A172 (cell line): ENCODE measurements at regions not wholly inside any gene's neighbourhood (a gene's known extent, or its start where the extent isn't known, plus 50 kb on each side); places are given as distances from the start of the nearest gene placed in this dataset.
"Not testable (repeated sequence)": the region's sequence is repeated elsewhere in the genome, so short reads cannot be mapped to it uniquely, and the experiment has no call there.

ENCODE experiments used
- DNase-seq: peaks from one replicate; pipeline ENCODE4 v3.0.0-alpha.2; 2015; ENCODE audit warnings: low spot score

GRCh38 chr11:29056487-29056886 is 948.3 kb downstream of the METTL15 start:
- DNase-seq: not testable (repeated sequence)

- no peak for DNase-seq
These were observed 943.7 kb downstream of the METTL15 start for GRCh38 chr11:29051935-29052334.

- not testable (repeated sequence) for DNase-seq
These were observed 942.8 kb downstream of the METTL15 start for GRCh38 chr11:29050962-29051361.

DNA sequence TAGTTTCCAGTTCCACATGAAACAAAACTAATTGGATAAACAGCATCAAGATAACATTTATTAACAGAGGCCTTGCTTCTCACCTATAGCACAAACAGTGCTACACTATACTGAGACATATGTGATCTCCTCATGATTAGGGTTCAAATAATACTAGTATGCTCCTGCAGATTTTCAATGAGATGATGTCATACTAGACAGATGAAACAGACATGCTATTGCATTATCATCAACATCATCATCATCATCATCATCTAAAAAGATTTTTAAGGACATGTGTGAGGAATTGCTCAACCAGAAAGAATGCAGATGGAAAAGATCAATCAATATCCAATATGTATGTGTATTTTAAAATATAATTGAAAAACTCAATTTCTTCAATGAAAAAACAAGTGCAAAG is 932.3 kb downstream of the METTL15 start:
- DNase-seq: no peak

DNA sequence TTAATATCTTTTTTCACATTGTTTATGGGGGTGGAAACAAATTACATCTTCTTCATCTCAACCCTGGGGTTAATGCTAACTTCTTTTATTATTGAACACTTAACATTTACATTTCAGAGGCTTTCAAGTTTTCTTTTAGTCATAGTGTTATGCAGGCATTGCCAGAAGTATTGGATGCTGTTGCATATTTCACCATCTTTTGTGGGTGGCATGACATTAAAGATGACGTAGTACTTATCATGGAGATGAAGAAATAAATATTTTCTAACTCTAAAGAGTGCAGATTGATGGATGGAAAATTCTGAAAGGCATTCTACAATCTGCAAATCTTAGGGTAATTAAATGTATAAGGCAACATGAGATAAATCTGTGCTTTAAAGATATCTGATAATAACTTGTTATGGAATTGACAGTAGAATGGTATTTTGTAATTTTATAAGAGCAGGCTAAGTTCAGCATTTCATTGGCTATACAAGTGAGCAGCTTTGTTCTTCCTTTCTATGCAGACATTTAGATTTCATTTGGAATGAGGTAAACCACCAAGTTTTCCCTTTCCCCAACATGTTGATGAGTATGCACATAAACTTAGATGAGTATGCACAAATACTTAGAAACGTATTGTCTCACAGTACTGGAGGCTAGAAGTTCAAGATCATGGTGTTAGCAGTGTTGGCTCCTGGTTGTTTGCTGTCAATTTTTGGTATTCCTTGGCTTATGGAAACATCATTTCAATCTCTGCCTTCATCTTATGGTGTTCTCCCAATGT is 924.4 kb downstream of the METTL15 start:
- DNase-seq: no peak

- DNase-seq: no peak
These were observed 921.3 kb downstream of the METTL15 start for GRCh38 chr11:29029452-29029851.

DNA sequence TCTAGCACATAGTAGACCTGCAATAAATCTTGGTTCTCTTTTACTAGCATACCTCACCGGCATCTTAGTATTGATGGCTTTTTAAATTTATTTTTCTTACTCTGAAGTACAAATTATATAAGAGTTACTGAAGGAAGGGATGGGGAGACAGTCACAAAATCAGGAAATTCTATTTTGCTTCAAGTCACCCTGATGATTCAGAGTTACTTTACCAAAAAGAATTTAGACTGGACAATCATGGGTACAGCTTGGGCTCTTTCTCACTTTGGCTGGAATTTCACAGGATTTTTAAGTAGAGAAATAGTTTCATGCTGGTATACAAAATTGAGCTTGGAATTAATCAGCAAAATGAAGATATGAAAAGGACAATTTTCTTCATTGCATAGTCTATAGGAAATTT is 919.2 kb downstream of the METTL15 start:
- no peak for DNase-seq

GRCh38 chr11:29026286-29026685 is 918.1 kb downstream of the METTL15 start:
- DNase-seq: no peak

GRCh38 chr11:29025001-29025400 is 916.8 kb downstream of the METTL15 start:
- peak; percentile 35 for DNase-seq

DNA sequence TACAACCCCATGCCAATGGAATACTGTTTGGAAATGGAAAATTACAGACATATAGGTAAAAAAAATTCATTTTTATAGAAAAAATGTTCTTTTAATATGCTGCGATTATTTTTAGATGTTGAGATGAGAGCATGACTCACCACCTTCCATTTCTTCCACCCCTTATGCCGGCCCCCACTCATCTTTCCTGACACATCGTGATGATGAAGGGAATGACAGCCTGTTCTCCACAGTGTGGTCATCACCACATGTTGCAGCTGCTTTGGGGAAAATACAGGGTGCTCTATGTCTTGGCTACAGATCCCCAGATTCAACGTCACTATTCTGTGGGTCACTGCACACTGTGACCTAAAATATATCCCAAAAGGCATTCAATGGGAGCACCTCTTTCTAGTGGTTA is 916.2 kb downstream of the METTL15 start:
- peak; percentile 38 for DNase-seq

DNA sequence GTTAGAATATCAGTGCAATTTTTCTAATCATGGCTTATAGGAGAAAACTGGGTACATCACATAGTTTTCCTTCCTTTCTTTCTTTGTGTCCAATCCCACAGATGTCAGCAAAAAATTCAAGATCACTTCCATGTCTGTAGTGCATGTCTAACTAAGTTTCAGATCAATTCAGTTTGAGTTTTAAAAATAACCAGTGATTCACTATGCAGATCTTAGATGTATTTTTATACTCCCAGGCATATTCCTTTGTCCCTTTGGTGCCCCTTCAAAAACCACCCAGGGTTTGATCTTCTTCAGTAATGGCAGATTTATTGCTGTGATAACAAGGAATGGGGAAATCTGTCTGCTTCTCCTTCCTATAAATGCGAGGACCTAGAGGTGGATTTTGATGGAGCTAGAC is 915.6 kb downstream of the METTL15 start:
- DNase-seq: no peak

- no peak for DNase-seq
These were observed 914.5 kb downstream of the METTL15 start for GRCh38 chr11:29022676-29023075.

DNA sequence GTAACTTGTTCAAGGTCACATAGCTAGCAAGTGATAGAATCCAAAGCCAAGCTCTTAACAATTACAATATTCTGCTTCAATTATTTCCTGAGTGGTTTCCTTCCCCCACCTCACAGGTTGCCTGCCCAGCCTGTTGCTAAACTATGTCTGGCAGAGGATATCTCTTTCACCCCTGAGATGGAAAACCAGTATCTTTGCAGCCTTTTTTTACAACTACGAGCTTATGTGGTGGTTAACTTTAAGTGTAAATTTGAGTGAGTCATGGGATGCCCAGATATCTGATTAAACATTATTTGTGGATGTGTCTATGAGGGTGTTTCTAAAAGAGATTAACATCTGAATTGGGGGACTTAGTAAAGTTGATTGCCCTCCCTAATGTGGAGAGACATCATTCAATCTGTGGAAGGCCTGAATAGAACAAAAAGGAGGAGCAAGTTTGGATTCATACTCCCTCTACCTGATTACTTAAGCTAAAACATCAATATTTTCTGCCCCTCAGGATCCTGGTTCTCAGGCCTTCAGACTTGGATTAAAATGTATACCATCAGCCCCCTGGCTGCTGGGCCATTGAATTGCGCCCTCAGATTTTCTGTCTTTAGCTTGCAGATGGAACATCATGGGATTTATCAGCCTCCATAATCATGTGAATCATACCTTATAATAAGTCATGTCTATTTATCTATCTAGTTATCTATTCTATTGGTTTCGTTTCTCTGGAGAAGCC is 911.9 kb downstream of the METTL15 start:
- peak; percentile 60 for DNase-seq

DNA sequence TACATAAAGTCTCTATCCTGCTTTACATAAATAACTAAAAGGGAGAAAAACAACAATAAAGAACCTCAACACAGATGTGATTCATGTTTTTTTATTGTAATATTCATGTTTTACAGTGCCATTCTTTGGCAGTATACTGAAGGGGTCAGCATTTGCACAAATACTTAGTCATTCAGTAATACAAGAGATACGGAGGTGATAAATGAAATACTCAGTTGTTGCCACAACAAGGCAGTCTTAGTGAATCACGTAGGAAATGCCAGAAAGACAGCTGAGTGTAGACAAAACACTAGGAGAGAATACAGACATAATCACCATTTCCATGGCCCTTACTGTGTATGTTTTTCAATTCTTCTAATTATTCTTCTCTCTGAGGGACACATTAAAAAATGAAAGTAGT is 910.4 kb downstream of the METTL15 start:
- peak; percentile 67 for DNase-seq

GRCh38 chr11:29017941-29018340 is 909.8 kb downstream of the METTL15 start:
- DNase-seq: no peak

DNA sequence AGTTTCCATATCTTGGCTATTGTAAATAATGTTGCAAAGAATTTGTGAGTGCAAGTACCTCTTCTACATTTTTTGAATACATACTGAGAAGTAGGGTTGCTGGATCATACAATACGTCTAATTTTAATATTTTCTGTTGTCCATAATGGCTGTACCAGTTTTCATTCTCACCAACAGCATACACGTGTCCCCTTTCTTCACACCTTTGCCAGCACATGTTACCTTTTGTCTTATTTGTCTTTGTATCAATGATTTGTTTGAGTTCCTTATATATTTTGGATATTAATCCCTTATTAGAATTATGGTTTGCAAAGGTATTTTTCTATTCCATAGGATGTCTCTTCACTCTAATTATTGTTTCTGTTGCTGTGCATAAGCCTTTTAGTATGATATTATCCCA is 904.3 kb downstream of the METTL15 start:
- no peak for DNase-seq

DNA sequence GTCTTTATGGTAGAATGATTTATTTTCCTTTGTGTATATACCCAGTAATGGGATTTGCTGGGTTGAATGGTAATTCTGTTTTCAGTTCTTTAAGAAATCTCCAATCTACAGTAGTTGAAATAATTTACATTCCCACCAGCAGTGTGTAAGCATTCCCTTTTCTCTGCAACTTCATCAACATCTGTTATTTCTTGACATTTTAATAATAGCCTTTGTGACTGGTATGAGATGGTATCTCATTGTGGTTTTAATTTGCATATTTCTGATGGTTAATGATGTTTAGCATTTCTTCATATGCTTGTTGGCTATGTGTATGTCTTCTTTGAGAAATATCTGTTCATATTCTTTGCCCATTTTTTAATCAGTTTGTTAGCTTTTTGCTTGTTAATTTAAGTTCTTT is 901.2 kb downstream of the METTL15 start:
- no peak for DNase-seq

- no peak for DNase-seq
These were observed 900.3 kb downstream of the METTL15 start for GRCh38 chr11:29008481-29008880.

GRCh38 chr11:29006668-29007067 is 898.5 kb downstream of the METTL15 start:
- DNase-seq: no peak

- DNase-seq: no peak
These were observed 897.3 kb downstream of the METTL15 start for GRCh38 chr11:29005401-29005980.

DNA sequence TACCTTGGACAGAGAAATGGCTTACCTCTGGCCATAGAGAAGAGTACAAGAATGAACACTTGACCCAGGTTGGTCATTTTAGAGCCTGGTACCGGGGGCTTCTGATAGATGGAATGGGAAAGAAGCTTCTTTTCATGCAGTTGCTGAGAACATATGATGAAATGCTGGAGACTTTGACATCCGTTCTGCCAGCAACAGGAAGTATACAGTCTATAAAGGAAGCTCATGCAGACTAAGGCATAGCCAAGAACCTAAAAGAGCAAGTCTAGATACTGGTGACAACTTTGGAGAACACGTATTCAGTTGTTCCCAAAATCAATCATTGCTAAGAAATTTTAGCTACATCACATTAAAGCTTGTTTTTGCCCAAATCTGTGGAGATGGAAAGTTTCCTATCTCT is 894.6 kb downstream of the METTL15 start:
- no peak for DNase-seq

GRCh38 chr11:28999620-29000019 is 891.4 kb downstream of the METTL15 start:
- DNase-seq: no peak

DNA sequence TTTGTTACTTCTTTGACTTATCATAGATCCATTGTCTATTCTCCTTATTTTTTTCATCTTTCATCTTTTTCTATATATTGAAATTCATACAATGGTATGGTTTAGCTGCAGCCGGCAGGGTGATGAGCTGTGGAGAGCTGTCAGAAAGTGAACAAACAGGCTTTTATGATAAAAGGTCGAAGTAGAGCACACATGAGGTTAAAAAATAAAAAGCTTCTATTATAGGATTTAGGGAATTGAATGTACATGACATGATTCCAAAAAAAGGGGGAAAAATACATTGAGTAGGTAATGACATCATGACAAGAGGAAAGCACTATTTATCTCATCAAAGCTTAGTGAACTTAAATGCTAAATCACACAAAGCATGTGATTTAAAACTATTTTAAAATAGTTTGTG is 884.8 kb downstream of the METTL15 start:
- DNase-seq: no peak
